ENCODE measurements at regions not wholly inside any gene's neighbourhood (a gene's known extent, or its start where the extent isn't known, plus 50 kb on each side); places are given as distances from the start of the nearest gene placed in this dataset.

- no peak for TF ChIP-seq POLR2A (IDR thresholded peaks at IDR 0.05)
- TF ChIP-seq, protein P1, sequence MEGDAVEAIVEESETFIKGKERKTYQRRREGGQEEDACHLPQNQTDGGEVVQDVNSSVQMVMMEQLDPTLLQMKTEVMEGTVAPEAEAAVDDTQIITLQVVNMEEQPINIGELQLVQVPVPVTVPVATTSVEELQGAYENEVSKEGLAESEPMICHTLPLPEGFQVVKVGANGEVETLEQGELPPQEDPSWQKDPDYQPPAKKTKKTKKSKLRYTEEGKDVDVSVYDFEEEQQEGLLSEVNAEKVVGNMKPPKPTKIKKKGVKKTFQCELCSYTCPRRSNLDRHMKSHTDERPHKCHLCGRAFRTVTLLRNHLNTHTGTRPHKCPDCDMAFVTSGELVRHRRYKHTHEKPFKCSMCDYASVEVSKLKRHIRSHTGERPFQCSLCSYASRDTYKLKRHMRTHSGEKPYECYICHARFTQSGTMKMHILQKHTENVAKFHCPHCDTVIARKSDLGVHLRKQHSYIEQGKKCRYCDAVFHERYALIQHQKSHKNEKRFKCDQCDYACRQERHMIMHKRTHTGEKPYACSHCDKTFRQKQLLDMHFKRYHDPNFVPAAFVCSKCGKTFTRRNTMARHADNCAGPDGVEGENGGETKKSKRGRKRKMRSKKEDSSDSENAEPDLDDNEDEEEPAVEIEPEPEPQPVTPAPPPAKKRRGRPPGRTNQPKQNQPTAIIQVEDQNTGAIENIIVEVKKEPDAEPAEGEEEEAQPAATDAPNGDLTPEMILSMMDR (IDR thresholded peaks at IDR 0.05): no peak
- TF ChIP-seq POLR2AphosphoS5 (IDR thresholded peaks at IDR 0.05): no peak
- no peak for TF ChIP-seq EP300 (IDR thresholded peaks at IDR 0.05)
Observed at GRCh38 chr6:19754686-19755085, 82.5 kb upstream of the ID4 start.

Measured in sigmoid colon (tissue), 4 donors.